K562 (cell line): ENCODE measurements at regions not wholly inside any gene's neighbourhood (a gene's known extent, or its start where the extent isn't known, plus 50 kb on each side); places are given as distances from the start of the nearest gene placed in this dataset.

Experiments used
- ATAC-seq: fragments of 200-7000 bp; cut with Tn5 transposase; 3 replicates; pipeline ENCODE4 v1.9.1; 2020; ENCODE audit warnings: moderate library complexity
- BruUV-seq: library from RNA; stranded (reverse); fragments of 400-500 nt; replicated peaks from 2 replicates; lab custom pipeline; 2021; lab: Mats Ljungman, UMichigan
- CTCF ChIA-PET: fragments of 300-600 bp; formaldehyde crosslinking; extraction: SDS; loops from one replicate; lab custom pipeline; 2021; ENCODE audit warnings: low intra/inter-chr PET ratio; lab: Yijun Ruan, JAX
- POLR2A ChIA-PET: fragments of 300-600, 350-650 bp; sonication (Branson Sonifier 250); formaldehyde crosslinking; extraction: SDS; loops from one replicate; lab custom pipeline; 2021; ENCODE audit warnings: antibody characterized with exemption, inconsistent platforms; lab: Yijun Ruan, JAX
- DNase-seq, 4 experiments: peaks; one replicate each; pipeline versions ENCODE4 v3.0.0 to v3.0.0-alpha.2; 2011 to 2018; ENCODE audit warnings: low spot score in 3 of 4, mixed read lengths in 3 of 4; ENCODE audit errors: extremely low read depth in 1 of 4
- FAIRE-seq: peaks from 2 replicates; lab custom pipeline; 2011; peaks lifted over from hg19 to GRCh38; lab: Jason Lieb, UNC
- H2AFZ ChIP-seq: 2 replicates; pipeline ENCODE4 v1.6.0; 2011; ENCODE audit warnings: low read depth, low read length, control low read depth, inconsistent platforms
- H3K27ac ChIP-seq: fragments of 200-600 bp; 3 replicates; pipeline ENCODE4 v1.8.0; 2011; ENCODE audit warnings: low read depth, mild to moderate bottlenecking, control low read depth, inconsistent platforms, low read length, moderate library complexity, mixed read lengths; ENCODE audit errors: extremely low read depth
- H3K27me3 ChIP-seq, 2 experiments: fragments of 300-600 bp in 1 of 2; 2 replicates in 1 of 2; 3 replicates in 1 of 2; pipeline versions ENCODE4 v1.6.0 to v1.8.0; 2011; ENCODE audit warnings: inconsistent platforms in 2 of 2, low read length in 2 of 2, mild to moderate bottlenecking in 1 of 2, mixed read lengths in 1 of 2, moderate library complexity in 1 of 2; ENCODE audit not compliant: control insufficient read depth in 2 of 2, insufficient read depth in 2 of 2
- H3K36me3 ChIP-seq: fragments of 300-600 bp; 3 replicates; pipeline ENCODE4 v1.8.0; 2011; ENCODE audit warnings: mild to moderate bottlenecking, low read length, inconsistent platforms; ENCODE audit not compliant: control insufficient read depth, insufficient read depth
- H3K4me1 ChIP-seq, 2 experiments: fragments of 200-600 bp in 1 of 2; replicated peaks in 1 of 2; 2 replicates in 1 of 2; 3 replicates in 1 of 2; pipeline versions ENCODE4 v1.5.1 to v1.8.0; 2011; ENCODE audit warnings: inconsistent platforms in 2 of 2, low read length in 2 of 2, mild to moderate bottlenecking in 1 of 2, mixed read lengths in 1 of 2, moderate library complexity in 1 of 2; ENCODE audit not compliant: control insufficient read depth in 2 of 2, insufficient read depth in 2 of 2
- H3K4me2 ChIP-seq: 2 replicates; pipeline ENCODE4 v1.6.1; 2011; ENCODE audit warnings: low read length, control low read depth, inconsistent platforms, mixed read lengths; ENCODE audit not compliant: insufficient read depth
- H3K4me3 ChIP-seq: fragments of 200-600 bp; sonication (generic), shearing (Covaris generic); 2 replicates; pipeline ENCODE4 v1.5.1; 2016; ENCODE audit warnings: control low read depth, inconsistent platforms
- H3K79me2 ChIP-seq: fragments of 200-600 bp; 3 replicates; pipeline ENCODE4 v1.8.0; 2011; ENCODE audit warnings: low read length, inconsistent platforms; ENCODE audit not compliant: control insufficient read depth, insufficient read depth
- H3K9ac ChIP-seq, 2 experiments: 2 replicates each; pipeline versions ENCODE4 v1.6.0 to v1.6.1; 2011; ENCODE audit warnings: low read depth in 2 of 2, low read length in 2 of 2, control low read depth in 1 of 2, inconsistent platforms in 1 of 2, mild to moderate bottlenecking in 1 of 2, mixed read lengths in 1 of 2; ENCODE audit not compliant: insufficient read depth in 1 of 2
- H3K9me1 ChIP-seq: one replicate; pipeline ENCODE4 v1.6.0; 2011; ENCODE audit warnings: inconsistent platforms, mild to moderate bottlenecking, low read length, moderate library complexity; ENCODE audit not compliant: control insufficient read depth, insufficient read depth
- H3K9me3 ChIP-seq: replicated peaks from 2 replicates; pipeline ENCODE4 v1.5.1; 2011; ENCODE audit warnings: low read depth, low read length, inconsistent platforms; ENCODE audit not compliant: control insufficient read depth, insufficient read depth
- H4K20me1 ChIP-seq: replicated peaks from 2 replicates; pipeline ENCODE4 v1.6.1; 2011; ENCODE audit warnings: low read length, inconsistent platforms, mixed read lengths; ENCODE audit not compliant: control insufficient read depth, insufficient read depth
- BACH1 ChIP-seq: fragments of 200-800 bp; sonication (Bioruptor generic); IDR thresholded peaks from 2 replicates; pipeline ENCODE4 v1.6.1; 2016; ENCODE audit warnings: missing genetic modification characterization, missing compliant biosample characterization
- BRD4 ChIP-seq: fragments of 200-600 bp; sonication (generic); IDR thresholded peaks from 2 replicates; pipeline ENCODE4 v1.6.1; 2017; ENCODE audit warnings: inconsistent platforms
- CHD4 ChIP-seq: fragments of 200-600 bp; sonication (generic); IDR thresholded peaks from 3 replicates; pipeline ENCODE4 v1.6.1; 2012; ENCODE audit warnings: low read depth, mild to moderate bottlenecking, mixed read lengths, low read length, inconsistent platforms; ENCODE audit not compliant: insufficient read depth, insufficient replicate concordance, poor library complexity, severe bottlenecking
- FOXA1 ChIP-seq: fragments of 450-650 bp; IDR thresholded peaks from 2 replicates; pipeline ENCODE4 v1.6.1; 2016; ENCODE audit warnings: mild to moderate bottlenecking, borderline replicate concordance
- FOXM1 ChIP-seq, 2 experiments: fragments of 450-650 bp in 1 of 2; sonication (generic) in 1 of 2; formaldehyde crosslinking in 1 of 2; IDR thresholded peaks; 2 replicates each; pipeline versions ENCODE4 v1.6.1 to v1.9.0; 2017 to 2022; ENCODE audit warnings: low read depth in 2 of 2, mild to moderate bottlenecking in 2 of 2, missing genetic modification reagents in 1 of 2, moderate library complexity in 1 of 2
- MBD2 ChIP-seq: sonication (generic); IDR thresholded peaks from 2 replicates; pipeline ENCODE4 v1.6.1; 2016; ENCODE audit warnings: low read depth, borderline replicate concordance
- MED1 ChIP-seq: sonication (generic); formaldehyde crosslinking; IDR thresholded peaks from 2 replicates; pipeline ENCODE4 v1.8.1; 2023; ENCODE audit warnings: missing genetic modification reagents, borderline replicate concordance
- NCOA6 ChIP-seq: fragments of 450-650 bp; IDR thresholded peaks from 2 replicates; pipeline ENCODE4 v1.6.1; 2017; ENCODE audit warnings: mild to moderate bottlenecking
- NR2C2 ChIP-seq, 2 experiments: fragments of 200-800 bp in 1 of 2; sonication (Bioruptor generic) in 1 of 2; sonication (generic) in 1 of 2; formaldehyde crosslinking in 1 of 2; IDR thresholded peaks; 2 replicates each; pipeline versions ENCODE4 v1.6.1 to v1.8.0; 2016 to 2022; ENCODE audit warnings: mild to moderate bottlenecking in 1 of 2, missing compliant biosample characterization in 1 of 2, missing genetic modification characterization in 1 of 2, missing genetic modification reagents in 1 of 2
- PBX2 ChIP-seq, 2 experiments: IDR thresholded peaks in 1 of 2; conservative IDR thresholded peaks in 1 of 2; 2 replicates each; pipeline ENCODE4 v1.6.1; 2016; ENCODE audit warnings: low read depth in 2 of 2, mild to moderate bottlenecking in 1 of 2, missing compliant biosample characterization in 1 of 2, missing genetic modification characterization in 1 of 2, moderate library complexity in 1 of 2
- TRIM24 ChIP-seq, 2 experiments: fragments of 450-650 bp; IDR thresholded peaks; 2 replicates each; pipeline ENCODE4 v1.6.1; 2016
- WHSC1 ChIP-seq: IDR thresholded peaks from one replicate; pipeline ENCODE4 v1.6.1; 2012; ENCODE audit warnings: low read length, control low read depth, inconsistent platforms
- XRCC4 ChIP-seq: IDR thresholded peaks from one replicate; pipeline ENCODE4 v1.6.1; 2011; ENCODE audit not compliant: insufficient read depth, insufficient read length; ENCODE audit errors: extremely low read depth
- ZBTB49 ChIP-seq: sonication (generic); formaldehyde crosslinking; IDR thresholded peaks from 2 replicates; pipeline ENCODE4 v1.8.0; 2022; ENCODE audit warnings: missing genetic modification reagents, mild to moderate bottlenecking, borderline replicate concordance
- ZNF23 ChIP-seq: fragments of 250-450 bp; sonication (Bioruptor Pico); IDR thresholded peaks from 2 replicates; pipeline ENCODE4 v1.4.0; 2020; ENCODE audit warnings: mild to moderate bottlenecking
- ZNF655 ChIP-seq: fragments of 250-450 bp; sonication (Bioruptor Pico); IDR thresholded peaks from 2 replicates; pipeline ENCODE4 v1.5.0; 2021
- WGBS: fragments of 100-300 bp; shearing (Covaris generic); methylation state at CpG from one replicate; pipeline ENCODE4 v1.1.6; 2016; ENCODE audit warnings: low coverage, mixed read lengths; ENCODE audit not compliant: insufficient coverage; ENCODE audit errors: missing lambda C conversion rate; 5-methylcytosine and 5-hydroxymethylcytosine counted together
- in situ Hi-C: fragments of 300-500 bp; cut with MboI; formaldehyde crosslinking; loops from 4 replicates; pipeline ENCODE4 v1.15.0; 2018; ENCODE audit warnings: inconsistent platforms, mixed read lengths
- intact Hi-C: fragments of 100-400 bp; cut with micrococcal nuclease; formaldehyde crosslinking; loops from 2 replicates; pipeline ENCODE4 v1.14.2; 2022

- H3K36me3 ChIP-seq: no peaks in the 10 kb centered on the region
- ATAC-seq (no peak), DNase-seq (no peak), FAIRE-seq (no peak)
- no peaks in the 10 kb centered on the region for H3K79me2 ChIP-seq
- no TSS peak for BruUV-seq
- H3K9me3 ChIP-seq: no peaks in the 10 kb centered on the region; the same call in 1 of the 2 replicates
- no peaks in the 10 kb centered on the region for H4K20me1 ChIP-seq
- in situ Hi-C loops (no loop called here), intact Hi-C loops (no loop called here)
- H3K4me3 ChIP-seq: no peak overlapping the region
- H3K27me3 ChIP-seq: no peaks in the 10 kb centered on the region
- ChIA-PET CTCF (no interaction called here), POLR2A (no interaction called here)
- H3K27ac ChIP-seq: no peak overlapping the region
- H3K9me1 ChIP-seq: no peaks in the 10 kb centered on the region
- H3K4me1 ChIP-seq: no peaks in the 10 kb centered on the region
- 0% methylated on average over 1 of the region's 1 CpG for WGBS
- no peak overlapping the region for H2AFZ ChIP-seq
- no peak overlapping the region for H3K4me2 ChIP-seq
- no peak overlapping the region for H3K9ac ChIP-seq
- no peak for TF ChIP-seq FOXM1 (IDR thresholded peaks at IDR 0.05; ENCODE audit: low read depth)
- TF ChIP-seq FOXM1 (CRISPR knock-in tag; IDR thresholded peaks at IDR 0.05; ENCODE audit: low read depth): no peak
- no peak for TF ChIP-seq MED1
- no peak for TF ChIP-seq ZBTB49 (CRISPR knock-in tag)
- TF ChIP-seq MBD2: no peak
- no peak for TF ChIP-seq CHD4
- no peak for TF ChIP-seq WHSC1
- TF ChIP-seq XRCC4: no peak
- TF ChIP-seq PBX2 (CRISPR knock-in tag; IDR thresholded peaks at IDR 0.05; ENCODE audit: low read depth): no peak
- TF ChIP-seq PBX2 (tag; conservative IDR thresholded peaks at IDR 0.05; ENCODE audit: low read depth): no peak
- TF ChIP-seq FOXA1: no peak
- no peak for TF ChIP-seq BACH1 (tag)
- no peak for TF ChIP-seq NCOA6
- TF ChIP-seq TRIM24 (IDR thresholded peaks at IDR 0.05): no peak
- no peak for TF ChIP-seq ZNF655
- TF ChIP-seq NR2C2 (CRISPR knock-in tag; IDR thresholded peaks at IDR 0.05): no peak
- no peak for TF ChIP-seq NR2C2 (tag; IDR thresholded peaks at IDR 0.05)
- no peak for TF ChIP-seq ZNF23 (CRISPR knock-in tag)
- no peak for TF ChIP-seq BRD4
Observed at GRCh38 chr2:160924936-160925353, 235.3 kb upstream of the TANK start.
